Astrocyte (in vitro differentiated cells and primary cell): ENCODE measurements at regions not wholly inside any gene's neighbourhood (a gene's known extent, or its start where the extent isn't known, plus 50 kb on each side); places are given as distances from the start of the nearest gene placed in this dataset.

Experiments
- DNase-seq: peaks from one replicate; pipeline ENCODE4 v3.0.0-alpha.2; 2010; ENCODE audit warnings: low read depth
- FAIRE-seq: peaks from 2 replicates; lab custom pipeline; 2011; peaks lifted over from hg19 to GRCh38; lab: Jason Lieb, UNC
- H2AFZ ChIP-seq: 2 replicates; pipeline ENCODE4 v1.6.0; 2012; ENCODE audit warnings: low read depth, low read length, inconsistent platforms
- H3K27ac ChIP-seq: 2 replicates; pipeline ENCODE4 v1.5.1; 2011; ENCODE audit warnings: low read depth, low read length, inconsistent platforms
- H3K27me3 ChIP-seq: 2 replicates; pipeline ENCODE4 v1.6.0; 2011; ENCODE audit warnings: low read length, inconsistent platforms; ENCODE audit not compliant: insufficient read depth
- H3K36me3 ChIP-seq: 2 replicates; pipeline ENCODE4 v1.5.1; 2011; ENCODE audit warnings: low read length, inconsistent platforms; ENCODE audit not compliant: insufficient read depth
- H3K4me1 ChIP-seq: 2 replicates; pipeline ENCODE4 v1.5.1; 2011; ENCODE audit warnings: low read length, inconsistent platforms; ENCODE audit not compliant: insufficient read depth
- H3K4me2 ChIP-seq: 2 replicates; pipeline ENCODE4 v1.6.0; 2012; ENCODE audit warnings: low read length, inconsistent platforms
- H3K4me3 ChIP-seq: 2 replicates; pipeline ENCODE4 v1.5.1; 2011; ENCODE audit warnings: low read depth, mild to moderate bottlenecking, low read length, inconsistent platforms; ENCODE audit not compliant: insufficient read depth
- H3K79me2 ChIP-seq: 2 replicates; pipeline ENCODE4 v1.6.0; 2012; ENCODE audit warnings: mild to moderate bottlenecking, low read length, inconsistent platforms; ENCODE audit not compliant: insufficient read depth
- H3K9ac ChIP-seq: 2 replicates; pipeline ENCODE4 v1.6.0; 2012; ENCODE audit warnings: mild to moderate bottlenecking, low read length, inconsistent platforms
- H3K9me3 ChIP-seq: 2 replicates; pipeline ENCODE4 v1.5.1; 2012; ENCODE audit warnings: low read depth, mild to moderate bottlenecking, low read length, inconsistent platforms; ENCODE audit not compliant: insufficient read depth
- H4K20me1 ChIP-seq: 2 replicates; pipeline ENCODE4 v1.6.0; 2012; ENCODE audit warnings: low read length, inconsistent platforms; ENCODE audit not compliant: insufficient read depth
- H3K27ac Mint-ChIP-seq: one replicate; pipeline ENCODE4 v1.8.0; 2021; ENCODE audit warnings: mild to moderate bottlenecking, mixed read lengths; ENCODE audit not compliant: unreplicated experiment
- H3K27me3 Mint-ChIP-seq: one replicate; pipeline ENCODE4 v1.8.0; 2021; ENCODE audit warnings: low read depth, mixed read lengths; ENCODE audit not compliant: unreplicated experiment
- H3K36me3 Mint-ChIP-seq: one replicate; pipeline ENCODE4 v1.8.0; 2021; ENCODE audit warnings: low read depth, mixed read lengths; ENCODE audit not compliant: unreplicated experiment
- H3K4me1 Mint-ChIP-seq: one replicate; pipeline ENCODE4 v1.8.0; 2021; ENCODE audit warnings: low read depth, mixed read lengths; ENCODE audit not compliant: unreplicated experiment
- H3K4me3 Mint-ChIP-seq: one replicate; pipeline ENCODE4 v1.8.0; 2021; ENCODE audit warnings: mild to moderate bottlenecking, moderate library complexity, mixed read lengths; ENCODE audit not compliant: unreplicated experiment
- H3K9me3 Mint-ChIP-seq: one replicate; pipeline ENCODE4 v1.8.0; 2021; ENCODE audit warnings: mild to moderate bottlenecking, mixed read lengths; ENCODE audit not compliant: unreplicated experiment
- CTCF ChIP-seq: IDR thresholded peaks from 2 replicates; pipeline ENCODE4 v1.5.1; 2011; ENCODE audit warnings: low read depth, mild to moderate bottlenecking, inconsistent platforms, low read length, moderate library complexity; ENCODE audit not compliant: insufficient read depth
- EZH2 ChIP-seq: IDR thresholded peaks from 2 replicates; pipeline ENCODE4 v1.6.1; 2012; ENCODE audit warnings: mild to moderate bottlenecking, low read length, inconsistent platforms; ENCODE audit not compliant: insufficient read depth

- H3K36me3 ChIP-seq: no peaks in the 10 kb centered on the region
- no peaks in the 10 kb centered on the region for H3K4me1 Mint-ChIP-seq
- H3K4me2 ChIP-seq: no peak overlapping the region
- H3K27ac Mint-ChIP-seq: no peak overlapping the region
- TF ChIP-seq CTCF: no peak
- no peak for TF ChIP-seq EZH2
- no peak overlapping the region for H3K27ac ChIP-seq
- H3K79me2 ChIP-seq: no peaks in the 10 kb centered on the region
- H3K27me3 Mint-ChIP-seq: peaks cover 49% of the 10 kb centered on the region
- H3K27me3 ChIP-seq: peaks cover 20% of the 10 kb centered on the region
- no peaks in the 10 kb centered on the region for H3K4me1 ChIP-seq
- H3K4me3 Mint-ChIP-seq: no peak overlapping the region
- DNase-seq (no peak), FAIRE-seq (no peak)
- H3K9ac ChIP-seq: no peak overlapping the region
- no peaks in the 10 kb centered on the region for H4K20me1 ChIP-seq
- no peaks in the 10 kb centered on the region for H3K36me3 Mint-ChIP-seq
- H3K9me3 ChIP-seq: no peaks in the 10 kb centered on the region
- peaks cover 3% of the 10 kb centered on the region for H3K9me3 Mint-ChIP-seq
- H3K4me3 ChIP-seq: no peak overlapping the region
- H2AFZ ChIP-seq: no peak overlapping the region
These were observed 141.5 kb upstream of the FSTL4 start for GRCh38 chr5:133753856-133754255.

GRCh38 chr5:133751846-133752245, 139.5 kb upstream of the FSTL4 start:
- Histone ChIP-seq H3K4me2 (no peak overlapping the region), H3K36me3 (no peaks in the 10 kb centered on the region), H3K27ac (no peak overlapping the region), H3K79me2 (no peaks in the 10 kb centered on the region), H3K27me3 (peaks cover 16% of the 10 kb centered on the region), H3K9me3 (no peaks in the 10 kb centered on the region), H4K20me1 (no peaks in the 10 kb centered on the region), H3K9ac (no peak overlapping the region), H2AFZ (no peak overlapping the region), H3K4me1 (no peaks in the 10 kb centered on the region), H3K4me3 (no peak overlapping the region)
- FAIRE-seq (no peak), DNase-seq (no peak)
- H3K36me3 Mint-ChIP-seq: no peaks in the 10 kb centered on the region
- no peak overlapping the region for H3K27ac Mint-ChIP-seq
- TF ChIP-seq EZH2 (no peak), CTCF (no peak)
- no peak overlapping the region for H3K4me3 Mint-ChIP-seq
- no peaks in the 10 kb centered on the region for H3K4me1 Mint-ChIP-seq
- H3K27me3 Mint-ChIP-seq: peaks cover 42% of the 10 kb centered on the region
- H3K9me3 Mint-ChIP-seq: peaks cover 3% of the 10 kb centered on the region

- Histone ChIP-seq H3K4me2 (no peak overlapping the region), H3K27me3 (peaks cover 16% of the 10 kb centered on the region), H3K9me3 (no peaks in the 10 kb centered on the region), H3K4me3 (no peak overlapping the region), H3K9ac (no peak overlapping the region), H3K36me3 (no peaks in the 10 kb centered on the region), H3K27ac (no peak overlapping the region), H3K79me2 (no peaks in the 10 kb centered on the region), H4K20me1 (no peaks in the 10 kb centered on the region), H2AFZ (no peak overlapping the region), H3K4me1 (no peaks in the 10 kb centered on the region)
- no peak for FAIRE-seq
- no peak for DNase-seq
- H3K27ac Mint-ChIP-seq: no peak overlapping the region
- peaks cover 3% of the 10 kb centered on the region for H3K9me3 Mint-ChIP-seq
- peaks cover 39% of the 10 kb centered on the region for H3K27me3 Mint-ChIP-seq
- H3K4me1 Mint-ChIP-seq: no peaks in the 10 kb centered on the region
- no peak overlapping the region for H3K4me3 Mint-ChIP-seq
- no peak for TF ChIP-seq EZH2
- no peak for TF ChIP-seq CTCF
- H3K36me3 Mint-ChIP-seq: no peaks in the 10 kb centered on the region
These were observed 139.1 kb upstream of the FSTL4 start for GRCh38 chr5:133751421-133751820.
